ENCODE measurements at regions not wholly inside any gene's neighbourhood (a gene's known extent, or its start where the extent isn't known, plus 50 kb on each side); places are given as distances from the start of the nearest gene placed in this dataset.
"Not testable (repeated sequence)": the region's sequence is repeated elsewhere in the genome, so short reads cannot be mapped to it uniquely, and the experiment has no call there.

DNA sequence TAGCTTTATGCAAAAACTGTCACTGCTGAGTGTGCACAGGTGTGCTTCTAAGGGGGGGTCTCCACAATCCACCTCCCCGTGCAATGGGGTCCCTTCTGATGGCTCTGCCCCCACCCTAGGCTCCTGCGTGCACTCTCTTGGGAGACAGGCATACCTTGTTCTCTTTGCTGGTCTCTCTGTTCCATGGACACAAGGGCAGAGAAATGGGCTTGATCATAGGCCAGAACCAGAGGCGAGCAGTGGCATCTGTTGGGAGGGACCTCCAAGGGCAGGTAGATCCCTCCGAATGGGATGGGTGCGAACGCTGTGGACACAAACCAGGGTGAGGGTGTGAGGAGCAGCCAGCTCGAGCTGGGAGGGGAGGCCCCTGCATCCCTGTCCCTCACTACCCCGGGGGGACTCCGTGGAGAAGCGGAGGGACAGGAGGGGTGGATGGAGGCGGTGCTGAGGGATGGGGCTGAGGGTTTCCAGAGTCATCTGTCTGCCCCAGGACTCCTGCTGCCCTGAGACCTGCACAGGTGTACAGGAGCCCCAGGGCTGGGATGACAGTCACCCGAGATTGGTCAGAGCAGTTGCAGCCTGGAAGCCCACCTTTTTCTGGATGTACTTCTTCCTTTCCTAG is 175.0 kb downstream of the KLF13 start:
- Histone ChIP-seq H3K9me3 (ENCODE audit: control insufficient read depth, insufficient read depth, low read length) (no peaks in the 10 kb centered on the region), H3K4me3 (ENCODE audit: low read depth, low read length) (no peak overlapping the region), H3K27ac (ENCODE audit: low read depth, low read length) (no peak overlapping the region), H3K27me3 (ENCODE audit: control insufficient read depth, insufficient read depth, low read length) (peaks cover 15% of the 10 kb centered on the region)
- TF ChIP-seq, protein P1, sequence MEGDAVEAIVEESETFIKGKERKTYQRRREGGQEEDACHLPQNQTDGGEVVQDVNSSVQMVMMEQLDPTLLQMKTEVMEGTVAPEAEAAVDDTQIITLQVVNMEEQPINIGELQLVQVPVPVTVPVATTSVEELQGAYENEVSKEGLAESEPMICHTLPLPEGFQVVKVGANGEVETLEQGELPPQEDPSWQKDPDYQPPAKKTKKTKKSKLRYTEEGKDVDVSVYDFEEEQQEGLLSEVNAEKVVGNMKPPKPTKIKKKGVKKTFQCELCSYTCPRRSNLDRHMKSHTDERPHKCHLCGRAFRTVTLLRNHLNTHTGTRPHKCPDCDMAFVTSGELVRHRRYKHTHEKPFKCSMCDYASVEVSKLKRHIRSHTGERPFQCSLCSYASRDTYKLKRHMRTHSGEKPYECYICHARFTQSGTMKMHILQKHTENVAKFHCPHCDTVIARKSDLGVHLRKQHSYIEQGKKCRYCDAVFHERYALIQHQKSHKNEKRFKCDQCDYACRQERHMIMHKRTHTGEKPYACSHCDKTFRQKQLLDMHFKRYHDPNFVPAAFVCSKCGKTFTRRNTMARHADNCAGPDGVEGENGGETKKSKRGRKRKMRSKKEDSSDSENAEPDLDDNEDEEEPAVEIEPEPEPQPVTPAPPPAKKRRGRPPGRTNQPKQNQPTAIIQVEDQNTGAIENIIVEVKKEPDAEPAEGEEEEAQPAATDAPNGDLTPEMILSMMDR (IDR thresholded peaks at IDR 0.05; ENCODE audit: low read depth, low read length): no peak
- POLR2A ChIA-PET: no interaction called here
- CTCF ChIA-PET: interaction anchor here (1.9 kb wide), 1 partner anchor 13 kb away, joined by 8 read pairs; no protein-coding TSS in a partner anchor
- DNase-seq (ENCODE audit: low read depth, low spot score): no peak

DNA sequence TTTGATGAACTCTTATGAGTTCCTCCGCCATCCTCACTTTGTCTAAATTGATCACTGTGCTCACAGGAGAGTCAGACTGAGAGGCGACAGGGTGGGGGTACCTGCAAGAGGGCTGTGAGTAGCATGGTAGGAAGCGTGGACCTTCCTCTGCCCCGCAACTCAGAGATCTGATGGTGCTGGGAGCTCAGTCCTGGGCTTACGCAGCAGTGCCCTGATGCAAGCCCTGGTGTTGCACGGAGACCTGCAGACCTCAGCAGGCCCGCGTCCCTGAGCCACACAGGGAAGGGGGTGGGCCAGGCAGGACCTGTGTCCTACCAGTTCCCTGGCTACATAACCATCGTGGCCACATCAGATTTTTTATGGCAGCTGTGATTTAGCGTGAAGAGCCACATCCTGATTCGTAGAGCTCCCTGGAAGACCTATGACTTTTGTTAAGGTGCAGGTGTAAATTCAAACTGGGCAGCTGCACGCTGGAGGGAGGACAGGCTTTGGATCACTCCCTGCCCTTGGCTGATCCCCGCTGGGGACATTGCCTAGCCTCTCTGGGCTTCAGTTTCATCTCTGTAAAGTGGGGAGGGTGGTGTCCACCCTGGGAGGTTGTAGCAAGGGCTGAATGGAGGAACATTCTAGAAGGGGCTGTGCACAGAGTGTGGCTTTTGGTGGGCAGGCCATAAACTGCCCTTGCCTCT is 176.1 kb downstream of the KLF13 start:
- no peaks in the 10 kb centered on the region for H3K9me3 ChIP-seq (ENCODE audit: control insufficient read depth, insufficient read depth, low read length)
- ChIA-PET POLR2A (no interaction called here), CTCF (no interaction called here)
- no peak overlapping the region for H3K27ac ChIP-seq (ENCODE audit: low read depth, low read length)
- no peak overlapping the region for H3K4me3 ChIP-seq (ENCODE audit: low read depth, low read length)
- DNase-seq (ENCODE audit: low read depth, low spot score): no peak
- H3K27me3 ChIP-seq (ENCODE audit: control insufficient read depth, insufficient read depth, low read length): peaks cover 15% of the 10 kb centered on the region
- TF ChIP-seq, protein P1 (IDR thresholded peaks at IDR 0.05; ENCODE audit: low read depth, low read length): no peak

DNA sequence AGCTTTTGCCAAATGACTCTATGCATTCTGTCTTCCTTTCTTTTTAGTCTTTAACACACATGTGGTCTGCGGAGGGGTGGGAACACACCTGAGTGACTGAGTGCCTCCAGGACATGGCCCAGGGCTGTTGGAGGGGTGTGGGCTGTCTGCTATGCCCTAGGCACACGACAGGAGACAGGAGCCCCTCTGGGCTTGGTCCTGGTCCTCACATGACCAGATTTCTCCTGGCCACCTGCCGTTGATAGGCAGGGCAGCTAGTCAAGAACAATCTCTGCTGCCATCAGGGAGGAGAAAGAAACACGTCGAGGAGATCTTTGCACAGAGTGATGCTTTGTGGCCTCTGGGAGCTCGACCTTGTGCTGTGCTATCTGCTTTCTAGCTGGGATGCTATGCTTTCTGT is 176.6 kb downstream of the KLF13 start:
- POLR2A ChIA-PET: no interaction called here
- no peaks in the 10 kb centered on the region for H3K9me3 ChIP-seq (ENCODE audit: control insufficient read depth, insufficient read depth, low read length)
- TF ChIP-seq, protein P1 (IDR thresholded peaks at IDR 0.05; ENCODE audit: low read depth, low read length): no peak
- DNase-seq (ENCODE audit: low read depth, low spot score): no peak
- CTCF ChIA-PET: interaction anchor here (0.6 kb wide), 1 partner anchor 13 kb away, joined by 3 read pairs; no protein-coding TSS in a partner anchor
- H3K27me3 ChIP-seq (ENCODE audit: control insufficient read depth, insufficient read depth, low read length): peaks cover 15% of the 10 kb centered on the region
- no peak overlapping the region for H3K4me3 ChIP-seq (ENCODE audit: low read depth, low read length)
- H3K27ac ChIP-seq (ENCODE audit: low read depth, low read length): no peak overlapping the region

DNA sequence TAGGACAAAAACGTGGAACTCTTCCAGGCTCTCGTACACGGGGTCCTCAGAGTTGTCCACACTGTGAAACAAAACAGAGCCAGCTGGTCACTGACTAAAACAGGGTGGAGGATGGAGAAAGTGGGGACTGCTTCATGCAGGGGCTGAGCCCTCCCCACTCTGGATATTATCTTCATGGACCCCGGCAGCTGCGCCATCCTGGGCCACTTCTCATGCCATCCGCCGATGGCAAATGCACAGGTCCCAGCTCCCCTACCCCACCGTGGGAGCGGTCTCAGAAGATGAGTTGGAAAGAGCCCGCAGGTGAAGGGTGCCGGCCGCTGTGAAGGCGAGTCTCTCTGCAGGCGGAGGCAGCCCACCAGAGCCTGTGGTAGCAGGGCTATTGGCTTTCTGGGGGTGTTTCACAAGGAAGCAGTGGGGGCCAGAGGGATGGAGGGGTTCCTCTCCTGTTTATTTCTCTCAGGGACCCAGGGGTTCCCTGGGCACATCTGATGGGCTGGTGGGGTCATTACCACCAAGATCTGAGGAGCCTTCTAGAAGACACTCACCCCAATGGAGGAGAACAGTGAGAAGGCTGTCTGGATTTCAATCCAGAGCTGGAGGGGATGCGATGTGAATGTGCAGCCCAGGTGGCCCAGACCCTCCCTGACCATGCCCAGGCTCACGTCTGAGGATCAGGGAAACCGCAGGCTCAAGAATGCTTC is 177.3 kb downstream of the KLF13 start:
- no peak overlapping the region for H3K27ac ChIP-seq (ENCODE audit: low read depth, low read length)
- ChIA-PET POLR2A (no interaction called here), CTCF (interaction anchor here (0.6 to 2.1 kb wide), 2 partner anchors 13 kb away, joined by 3 to 7 read pairs; no protein-coding TSS in a partner anchor)
- DNase-seq (ENCODE audit: low read depth, low spot score): no peak
- TF ChIP-seq, protein P1 (IDR thresholded peaks at IDR 0.05; ENCODE audit: low read depth, low read length): no peak
- H3K4me3 ChIP-seq (ENCODE audit: low read depth, low read length): no peak overlapping the region
- no peaks in the 10 kb centered on the region for H3K9me3 ChIP-seq (ENCODE audit: control insufficient read depth, insufficient read depth, low read length)
- H3K27me3 ChIP-seq (ENCODE audit: control insufficient read depth, insufficient read depth, low read length): peaks cover 15% of the 10 kb centered on the region

DNA sequence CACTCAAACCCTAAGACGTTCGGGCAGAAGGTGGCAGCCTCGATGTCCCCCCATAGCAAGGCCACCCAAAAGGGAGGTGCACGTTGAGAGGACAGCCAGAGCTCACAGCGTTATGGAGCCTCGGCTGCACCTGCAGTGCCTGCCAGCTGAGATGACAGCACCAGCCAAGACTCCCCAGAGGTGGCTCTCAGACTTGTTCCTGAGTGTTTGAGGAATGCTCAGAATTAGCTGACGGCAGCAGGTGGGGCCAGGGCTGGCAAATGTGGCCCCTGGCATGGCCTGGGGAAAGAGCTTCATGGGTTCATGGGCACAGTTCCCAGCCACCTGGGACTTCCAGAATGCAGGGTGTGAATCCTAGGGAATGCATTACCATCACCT is 177.8 kb downstream of the KLF13 start:
- no peak overlapping the region for H3K4me3 ChIP-seq (ENCODE audit: low read depth, low read length)
- peaks cover 15% of the 10 kb centered on the region for H3K27me3 ChIP-seq (ENCODE audit: control insufficient read depth, insufficient read depth, low read length)
- CTCF ChIA-PET: interaction anchor here (2.1 kb wide), 1 partner anchor 14 kb away, joined by 7 read pairs; no protein-coding TSS in a partner anchor
- no peaks in the 10 kb centered on the region for H3K9me3 ChIP-seq (ENCODE audit: control insufficient read depth, insufficient read depth, low read length)
- no peak for DNase-seq (ENCODE audit: low read depth, low spot score)
- POLR2A ChIA-PET: no interaction called here
- H3K27ac ChIP-seq (ENCODE audit: low read depth, low read length): no peak overlapping the region
- TF ChIP-seq, protein P1 (IDR thresholded peaks at IDR 0.05; ENCODE audit: low read depth, low read length): no peak

DNA sequence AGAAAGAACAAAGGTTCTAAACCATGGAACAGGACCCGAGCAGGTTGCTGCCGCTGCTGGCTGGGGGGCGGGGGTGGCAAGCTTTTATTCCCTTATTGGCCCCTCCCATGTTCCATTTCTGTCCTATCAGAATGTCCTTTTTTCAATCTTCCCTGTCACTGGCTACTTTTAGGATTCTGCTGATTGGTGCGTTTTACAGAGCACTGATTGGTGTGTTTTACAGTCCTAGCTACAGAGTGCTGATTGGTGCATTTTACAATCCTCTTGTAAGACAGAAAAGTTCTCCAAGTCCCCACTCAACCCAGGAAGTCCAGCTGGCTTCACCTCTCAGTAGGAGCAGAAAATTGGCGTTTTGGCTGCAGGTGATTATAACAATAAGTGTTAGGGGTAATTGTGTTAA is 180.9 kb downstream of the KLF13 start:
- CTCF ChIA-PET; DNase-seq (ENCODE audit: low read depth, low spot score); H3K9me3 ChIP-seq (ENCODE audit: control insufficient read depth, insufficient read depth, low read length); H3K27ac ChIP-seq (ENCODE audit: low read depth, low read length); POLR2A ChIA-PET; H3K4me3 ChIP-seq (ENCODE audit: low read depth, low read length): not testable (repeated sequence)
- peaks cover 10% of the 10 kb centered on the region for H3K27me3 ChIP-seq (ENCODE audit: control insufficient read depth, insufficient read depth, low read length)
